Nephron (organoid): ENCODE measurements at regions not wholly inside any gene's neighbourhood (a gene's known extent, or its start where the extent isn't known, plus 50 kb on each side); places are given as distances from the start of the nearest gene placed in this dataset.

Source experiments
- H3K27ac Mint-ChIP-seq, 3 experiments: 2 replicates each; pipeline ENCODE4 v1.8.0; 2020; ENCODE audit warnings: mixed read lengths in 3 of 3, mild to moderate bottlenecking in 2 of 3, moderate library complexity in 1 of 3
- H3K27me3 Mint-ChIP-seq: 2 replicates; pipeline ENCODE4 v1.8.0; 2021; ENCODE audit warnings: low read depth, mild to moderate bottlenecking, moderate library complexity, mixed read lengths
- H3K36me3 Mint-ChIP-seq: 2 replicates; pipeline ENCODE4 v1.8.0; 2020; ENCODE audit warnings: low read depth, mixed read lengths
- H3K4me1 Mint-ChIP-seq: 2 replicates; pipeline ENCODE4 v1.8.0; 2020; ENCODE audit warnings: mixed read lengths
- H3K4me3 Mint-ChIP-seq, 3 experiments: 2 replicates each; pipeline ENCODE4 v1.8.0; 2020; ENCODE audit warnings: mild to moderate bottlenecking in 3 of 3, mixed read lengths in 3 of 3, moderate library complexity in 2 of 3
- H3K9me3 Mint-ChIP-seq: 2 replicates; pipeline ENCODE4 v1.8.0; 2020; ENCODE audit warnings: mixed read lengths
- TF ChIP-seq, protein P1 (sequence below), 3 experiments: fragments of 200-600 bp; sonication (generic); IDR thresholded peaks; one replicate each; pipeline ENCODE4 v1.5.0; 2021; ENCODE audit warnings: antibody characterized with exemption in 3 of 3; ENCODE audit not compliant: unreplicated experiment in 3 of 3

- no peak overlapping the region for H3K4me3 Mint-ChIP-seq
- no peak overlapping the region for H3K27ac Mint-ChIP-seq
- H3K9me3 Mint-ChIP-seq = peaks cover 15% of the 10 kb centered on the region
- no peaks in the 10 kb centered on the region for H3K4me1 Mint-ChIP-seq
- H3K36me3 Mint-ChIP-seq = no peaks in the 10 kb centered on the region
- TF ChIP-seq, protein P1, sequence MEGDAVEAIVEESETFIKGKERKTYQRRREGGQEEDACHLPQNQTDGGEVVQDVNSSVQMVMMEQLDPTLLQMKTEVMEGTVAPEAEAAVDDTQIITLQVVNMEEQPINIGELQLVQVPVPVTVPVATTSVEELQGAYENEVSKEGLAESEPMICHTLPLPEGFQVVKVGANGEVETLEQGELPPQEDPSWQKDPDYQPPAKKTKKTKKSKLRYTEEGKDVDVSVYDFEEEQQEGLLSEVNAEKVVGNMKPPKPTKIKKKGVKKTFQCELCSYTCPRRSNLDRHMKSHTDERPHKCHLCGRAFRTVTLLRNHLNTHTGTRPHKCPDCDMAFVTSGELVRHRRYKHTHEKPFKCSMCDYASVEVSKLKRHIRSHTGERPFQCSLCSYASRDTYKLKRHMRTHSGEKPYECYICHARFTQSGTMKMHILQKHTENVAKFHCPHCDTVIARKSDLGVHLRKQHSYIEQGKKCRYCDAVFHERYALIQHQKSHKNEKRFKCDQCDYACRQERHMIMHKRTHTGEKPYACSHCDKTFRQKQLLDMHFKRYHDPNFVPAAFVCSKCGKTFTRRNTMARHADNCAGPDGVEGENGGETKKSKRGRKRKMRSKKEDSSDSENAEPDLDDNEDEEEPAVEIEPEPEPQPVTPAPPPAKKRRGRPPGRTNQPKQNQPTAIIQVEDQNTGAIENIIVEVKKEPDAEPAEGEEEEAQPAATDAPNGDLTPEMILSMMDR (IDR thresholded peaks at IDR 0.05; ENCODE audit: unreplicated experiment in 3 of 3) = no peak
- H3K27me3 Mint-ChIP-seq = peaks cover 4% of the 10 kb centered on the region
Measured at GRCh38 chr13:44084146-44084545, 204.4 kb downstream of the LACC1 start.

GRCh38 chr13:44086389-44086788 lies 206.7 kb downstream of the LACC1 start:
- Mint-ChIP-seq H3K27me3 (no peaks in the 10 kb centered on the region), H3K4me3 (no peak overlapping the region), H3K27ac (no peak overlapping the region), H3K36me3 (no peaks in the 10 kb centered on the region), H3K9me3 (peaks cover 14% of the 10 kb centered on the region), H3K4me1 (no peaks in the 10 kb centered on the region)
- TF ChIP-seq, protein P1 (IDR thresholded peaks at IDR 0.05; ENCODE audit: unreplicated experiment in 3 of 3) = no peak

- H3K4me3 Mint-ChIP-seq = no peak overlapping the region
- no peaks in the 10 kb centered on the region for H3K27me3 Mint-ChIP-seq
- no peak overlapping the region for H3K27ac Mint-ChIP-seq
- TF ChIP-seq, protein P1 (IDR thresholded peaks at IDR 0.05; ENCODE audit: unreplicated experiment in 3 of 3) = no peak
- H3K4me1 Mint-ChIP-seq = no peaks in the 10 kb centered on the region
- H3K36me3 Mint-ChIP-seq = peaks cover 3% of the 10 kb centered on the region
- peaks cover 18% of the 10 kb centered on the region for H3K9me3 Mint-ChIP-seq
Measured at GRCh38 chr13:44088411-44088810, 208.7 kb downstream of the LACC1 start.

DNA sequence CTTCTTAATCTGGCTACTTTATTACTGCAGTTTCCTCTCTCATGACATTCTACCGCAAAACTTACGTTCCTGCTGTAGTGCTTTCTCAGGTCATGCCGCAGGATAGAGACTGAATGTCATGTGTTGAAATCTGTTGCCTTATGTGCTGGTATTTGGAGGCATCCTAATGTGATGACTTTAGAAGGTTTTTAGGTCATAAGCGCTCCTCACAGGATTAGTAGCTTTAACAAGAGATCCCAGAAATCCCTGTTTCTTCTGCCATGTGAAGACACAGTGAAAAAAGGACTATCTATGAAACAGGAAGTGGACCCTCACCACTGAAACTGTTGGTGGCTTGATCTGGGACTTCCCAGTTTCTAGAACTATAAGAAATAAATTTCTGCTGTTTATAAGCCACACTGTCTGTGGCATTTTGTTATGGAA lies 209.3 kb downstream of the LACC1 start:
- Mint-ChIP-seq H3K4me1 (no peaks in the 10 kb centered on the region), H3K27ac (no peak overlapping the region), H3K4me3 (no peak overlapping the region), H3K27me3 (no peaks in the 10 kb centered on the region), H3K9me3 (peaks cover 18% of the 10 kb centered on the region), H3K36me3 (peaks cover 3% of the 10 kb centered on the region)
- TF ChIP-seq, protein P1 (IDR thresholded peaks at IDR 0.05; ENCODE audit: unreplicated experiment in 3 of 3) = no peak

- TF ChIP-seq, protein P1 (IDR thresholded peaks at IDR 0.05; ENCODE audit: unreplicated experiment in 3 of 3) = no peak
- no peak overlapping the region for H3K4me3 Mint-ChIP-seq
- peaks cover 18% of the 10 kb centered on the region for H3K9me3 Mint-ChIP-seq
- no peak overlapping the region for H3K27ac Mint-ChIP-seq
- peaks cover 3% of the 10 kb centered on the region for H3K36me3 Mint-ChIP-seq
- H3K27me3 Mint-ChIP-seq = no peaks in the 10 kb centered on the region
- H3K4me1 Mint-ChIP-seq = no peaks in the 10 kb centered on the region
Measured at GRCh38 chr13:44089452-44089851, 209.7 kb downstream of the LACC1 start.

DNA sequence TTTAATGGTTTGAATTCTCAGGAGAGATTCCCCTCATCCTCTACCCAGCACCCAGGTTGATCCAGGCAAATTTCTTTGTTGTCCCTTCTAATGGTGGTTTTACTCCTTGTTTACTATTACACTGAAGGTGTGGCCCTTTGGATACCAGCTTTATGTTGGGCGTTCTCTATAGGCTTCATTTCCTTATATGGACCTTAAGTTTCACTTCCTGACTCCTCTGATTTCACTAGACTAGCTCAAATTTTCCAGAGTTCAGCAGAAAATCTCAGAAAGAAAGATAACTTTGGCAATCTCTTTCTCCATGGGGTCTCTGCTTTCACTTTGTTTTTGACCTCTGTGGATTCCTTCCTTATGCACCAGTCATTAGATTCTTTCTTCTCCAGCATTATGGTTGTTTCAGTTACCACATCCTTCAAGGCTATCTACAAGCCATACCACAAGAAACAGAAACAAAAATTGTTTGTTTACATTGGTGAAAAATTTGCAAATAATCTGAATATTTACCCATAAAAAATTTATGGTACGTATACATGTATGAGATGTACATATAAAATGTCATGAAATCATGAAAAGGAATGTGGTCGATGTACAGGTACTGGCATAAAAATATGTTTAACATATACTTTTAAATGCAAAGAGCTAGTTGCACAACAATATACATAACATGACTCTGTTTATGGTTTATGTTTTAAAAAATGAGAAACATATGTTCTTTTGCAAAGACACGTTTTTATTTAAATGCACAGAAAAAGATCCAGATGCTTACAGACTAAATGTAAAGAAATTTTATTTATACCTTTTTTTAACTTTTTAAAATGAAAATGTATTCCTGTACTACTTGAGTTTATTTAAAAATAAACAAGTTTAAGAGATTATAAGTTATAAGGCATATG lies 212.6 kb downstream of the LACC1 start:
- Mint-ChIP-seq H3K27me3 (no peaks in the 10 kb centered on the region), H3K9me3 (peaks cover 14% of the 10 kb centered on the region), H3K4me1 (no peaks in the 10 kb centered on the region), H3K4me3 (no peak overlapping the region), H3K27ac (peak overlapping the region in 1 of 3 experiments; percentile 36), H3K36me3 (peaks cover 3% of the 10 kb centered on the region)
- TF ChIP-seq, protein P1 (IDR thresholded peaks at IDR 0.05; ENCODE audit: unreplicated experiment in 3 of 3) = no peak
